GM23338 (cell line): ENCODE measurements at regions not wholly inside any gene's neighbourhood (a gene's known extent, or its start where the extent isn't known, plus 50 kb on each side); places are given as distances from the start of the nearest gene placed in this dataset.

Experiments used
- ATAC-seq: fragments of 200-7000 bp; cut with Tn5 transposase; 3 replicates; pipeline ENCODE4 v1.9.1; 2020
- DNase-seq: peaks from one replicate; pipeline ENCODE4 v3.0.0-alpha.2; 2015; ENCODE audit warnings: low spot score
- H2AFZ ChIP-seq: fragments of 200-600 bp; sonication (generic); 2 replicates; pipeline ENCODE4 v1.8.0; 2016; ENCODE audit warnings: antibody characterized with exemption, mild to moderate bottlenecking, moderate library complexity
- H3F3A ChIP-seq: fragments of 200-600 bp; sonication (generic); replicated peaks from 2 replicates; pipeline ENCODE4 v1.8.0; 2017; ENCODE audit warnings: antibody characterized with exemption, mixed run types, low read depth
- H3K27ac ChIP-seq: fragments of 200-600 bp; sonication (generic); 2 replicates; pipeline ENCODE4 v1.6.1; 2016; ENCODE audit warnings: low read depth
- H3K27me3 ChIP-seq: fragments of 200-600 bp; sonication (generic); 2 replicates; pipeline ENCODE4 v1.8.0; 2016; ENCODE audit warnings: mild to moderate bottlenecking, mixed run types, moderate library complexity; ENCODE audit not compliant: insufficient read depth
- H3K36me3 ChIP-seq: fragments of 200-600 bp; sonication (generic); 2 replicates; pipeline ENCODE4 v1.8.0; 2016; ENCODE audit warnings: mild to moderate bottlenecking; ENCODE audit not compliant: insufficient read depth
- H3K4me1 ChIP-seq: fragments of 200-600 bp; sonication (generic); 2 replicates; pipeline ENCODE4 v1.8.0; 2016; ENCODE audit warnings: mild to moderate bottlenecking, moderate library complexity; ENCODE audit not compliant: insufficient read depth
- H3K4me2 ChIP-seq: fragments of 200-600 bp; sonication (generic); 2 replicates; pipeline ENCODE4 v1.7.1; 2017; ENCODE audit warnings: mixed run types
- H3K4me3 ChIP-seq: fragments of 200-600 bp; sonication (generic); 2 replicates; pipeline ENCODE4 v1.6.1; 2016; ENCODE audit warnings: mixed run types
- H3K79me2 ChIP-seq: fragments of 200-600 bp; sonication (generic); replicated peaks from 2 replicates; pipeline ENCODE4 v1.8.0; 2017; ENCODE audit warnings: mild to moderate bottlenecking; ENCODE audit not compliant: insufficient read depth
- H3K9me2 ChIP-seq: fragments of 200-600 bp; sonication (generic); 2 replicates; pipeline ENCODE4 v1.8.0; 2017; ENCODE audit not compliant: insufficient read depth
- H4K20me1 ChIP-seq: fragments of 200-600 bp; sonication (generic); replicated peaks from 2 replicates; pipeline ENCODE4 v1.8.0; 2017; ENCODE audit warnings: mild to moderate bottlenecking; ENCODE audit not compliant: insufficient read depth
- H3K27ac Mint-ChIP-seq: 2 replicates; pipeline ENCODE4 v1.8.0; 2020; ENCODE audit warnings: inconsistent platforms, mild to moderate bottlenecking, moderate library complexity, mixed read lengths
- H3K27me3 Mint-ChIP-seq: 3 replicates; pipeline ENCODE4 v1.8.0; 2022; ENCODE audit warnings: low read depth, mild to moderate bottlenecking, moderate library complexity, mixed read lengths, inconsistent platforms; ENCODE audit not compliant: insufficient read depth, poor library complexity
- H3K36me3 Mint-ChIP-seq: 3 replicates; pipeline ENCODE4 v1.8.0; 2021; ENCODE audit warnings: low read depth, mild to moderate bottlenecking, inconsistent platforms, moderate library complexity, mixed read lengths
- H3K4me1 Mint-ChIP-seq: 3 replicates; pipeline ENCODE4 v1.8.0; 2020; ENCODE audit warnings: mild to moderate bottlenecking, inconsistent platforms, mixed read lengths
- H3K4me3 Mint-ChIP-seq: 3 replicates; pipeline ENCODE4 v1.8.0; 2021; ENCODE audit warnings: moderate library complexity, mild to moderate bottlenecking, inconsistent platforms, mixed read lengths
- H3K9me3 Mint-ChIP-seq: 3 replicates; pipeline ENCODE4 v1.8.0; 2020; ENCODE audit warnings: moderate library complexity, mild to moderate bottlenecking, inconsistent platforms, mixed read lengths
- CREB1 ChIP-seq: fragments of 250-450 bp; sonication (Bioruptor Pico); IDR thresholded peaks from 2 replicates; pipeline ENCODE4 v1.5.0; 2020; ENCODE audit warnings: low read depth, mild to moderate bottlenecking, moderate library complexity
- EZH2 ChIP-seq: fragments of 200-600 bp; sonication (generic); IDR thresholded peaks from one replicate; pipeline ENCODE4 v1.8.0; 2017; ENCODE audit warnings: antibody characterized with exemption, mild to moderate bottlenecking, low read depth; ENCODE audit not compliant: unreplicated experiment
- JUNB ChIP-seq: IDR thresholded peaks from one replicate; pipeline ENCODE4 v1.6.1; 2016; ENCODE audit warnings: antibody characterized with exemption; ENCODE audit not compliant: unreplicated experiment
- NANOG ChIP-seq: IDR thresholded peaks from 2 replicates; pipeline ENCODE4 v1.6.1; 2016; ENCODE audit warnings: antibody characterized with exemption, borderline replicate concordance
- ZNF114 ChIP-seq: fragments of 250-450 bp; sonication (Bioruptor Pico); IDR thresholded peaks from 2 replicates; pipeline ENCODE4 v1.5.0; 2020; ENCODE audit warnings: mild to moderate bottlenecking, moderate library complexity
- ZNF331 ChIP-seq: fragments of 250-450 bp; sonication (Bioruptor Pico); IDR thresholded peaks from 2 replicates; pipeline ENCODE4 v1.5.0; 2020; ENCODE audit warnings: low read depth, mild to moderate bottlenecking, moderate library complexity
- TF ChIP-seq, protein P1 (sequence below): IDR thresholded peaks from one replicate; pipeline ENCODE4 v1.6.1; 2018; ENCODE audit warnings: antibody characterized with exemption; ENCODE audit not compliant: unreplicated experiment
- TF ChIP-seq, protein P2 (sequence below): IDR thresholded peaks from 2 replicates; pipeline ENCODE4 v1.6.1; 2016; ENCODE audit warnings: antibody characterized with exemption

GRCh38 chr20:53866794-53867740, 203.3 kb downstream of the BCAS1 start:
- Histone ChIP-seq H3K4me3 (peak overlapping the region; percentile 17; the same call in 1 of the 2 replicates), H3K27ac (peak overlapping the region; percentile 94), H3K27me3 (no peaks in the 10 kb centered on the region), H2AFZ (no peak overlapping the region), H3K9me2 (no peaks in the 10 kb centered on the region), H3K79me2 (no peaks in the 10 kb centered on the region), H3K36me3 (no peaks in the 10 kb centered on the region), H4K20me1 (no peaks in the 10 kb centered on the region), H3F3A (peaks cover 5% of the 10 kb centered on the region; the same call in 1 of the 2 replicates), H3K4me1 (peaks cover 73% of the 10 kb centered on the region), H3K4me2 (peak overlapping the region; percentile 57)
- Mint-ChIP-seq H3K9me3 (no peaks in the 10 kb centered on the region), H3K36me3 (no peaks in the 10 kb centered on the region), H3K27ac (peak overlapping the region; percentile 89), H3K4me1 (peaks cover 68% of the 10 kb centered on the region), H3K4me3 (peak overlapping the region; percentile 54), H3K27me3 (peaks cover 4% of the 10 kb centered on the region)
- ATAC-seq (peak; percentile 35), DNase-seq (peak; percentile 50)
- TF ChIP-seq ZNF331 (CRISPR knock-in tag) (no peak), EZH2 (no peak), CREB1 (CRISPR knock-in tag) (no peak), JUNB (no peak), NANOG (peak; percentile 61; the same call in 1 of the 2 replicates), ZNF114 (no peak)
- TF ChIP-seq, protein P1, sequence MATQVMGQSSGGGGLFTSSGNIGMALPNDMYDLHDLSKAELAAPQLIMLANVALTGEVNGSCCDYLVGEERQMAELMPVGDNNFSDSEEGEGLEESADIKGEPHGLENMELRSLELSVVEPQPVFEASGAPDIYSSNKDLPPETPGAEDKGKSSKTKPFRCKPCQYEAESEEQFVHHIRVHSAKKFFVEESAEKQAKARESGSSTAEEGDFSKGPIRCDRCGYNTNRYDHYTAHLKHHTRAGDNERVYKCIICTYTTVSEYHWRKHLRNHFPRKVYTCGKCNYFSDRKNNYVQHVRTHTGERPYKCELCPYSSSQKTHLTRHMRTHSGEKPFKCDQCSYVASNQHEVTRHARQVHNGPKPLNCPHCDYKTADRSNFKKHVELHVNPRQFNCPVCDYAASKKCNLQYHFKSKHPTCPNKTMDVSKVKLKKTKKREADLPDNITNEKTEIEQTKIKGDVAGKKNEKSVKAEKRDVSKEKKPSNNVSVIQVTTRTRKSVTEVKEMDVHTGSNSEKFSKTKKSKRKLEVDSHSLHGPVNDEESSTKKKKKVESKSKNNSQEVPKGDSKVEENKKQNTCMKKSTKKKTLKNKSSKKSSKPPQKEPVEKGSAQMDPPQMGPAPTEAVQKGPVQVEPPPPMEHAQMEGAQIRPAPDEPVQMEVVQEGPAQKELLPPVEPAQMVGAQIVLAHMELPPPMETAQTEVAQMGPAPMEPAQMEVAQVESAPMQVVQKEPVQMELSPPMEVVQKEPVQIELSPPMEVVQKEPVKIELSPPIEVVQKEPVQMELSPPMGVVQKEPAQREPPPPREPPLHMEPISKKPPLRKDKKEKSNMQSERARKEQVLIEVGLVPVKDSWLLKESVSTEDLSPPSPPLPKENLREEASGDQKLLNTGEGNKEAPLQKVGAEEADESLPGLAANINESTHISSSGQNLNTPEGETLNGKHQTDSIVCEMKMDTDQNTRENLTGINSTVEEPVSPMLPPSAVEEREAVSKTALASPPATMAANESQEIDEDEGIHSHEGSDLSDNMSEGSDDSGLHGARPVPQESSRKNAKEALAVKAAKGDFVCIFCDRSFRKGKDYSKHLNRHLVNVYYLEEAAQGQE = no peak
- TF ChIP-seq, protein P2, sequence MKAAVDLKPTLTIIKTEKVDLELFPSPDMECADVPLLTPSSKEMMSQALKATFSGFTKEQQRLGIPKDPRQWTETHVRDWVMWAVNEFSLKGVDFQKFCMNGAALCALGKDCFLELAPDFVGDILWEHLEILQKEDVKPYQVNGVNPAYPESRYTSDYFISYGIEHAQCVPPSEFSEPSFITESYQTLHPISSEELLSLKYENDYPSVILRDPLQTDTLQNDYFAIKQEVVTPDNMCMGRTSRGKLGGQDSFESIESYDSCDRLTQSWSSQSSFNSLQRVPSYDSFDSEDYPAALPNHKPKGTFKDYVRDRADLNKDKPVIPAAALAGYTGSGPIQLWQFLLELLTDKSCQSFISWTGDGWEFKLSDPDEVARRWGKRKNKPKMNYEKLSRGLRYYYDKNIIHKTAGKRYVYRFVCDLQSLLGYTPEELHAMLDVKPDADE = no peak
